ENCODE measurements at regions not wholly inside any gene's neighbourhood (a gene's known extent, or its start where the extent isn't known, plus 50 kb on each side); places are given as distances from the start of the nearest gene placed in this dataset.

- DNase-seq: no peak
- Histone ChIP-seq H3K9me3 (ENCODE audit: severe bottlenecking) (no peaks in the 10 kb centered on the region), H3K27me3 (ENCODE audit: insufficient read depth, low read depth, severe bottlenecking) (no peaks in the 10 kb centered on the region), H3K27ac (no peak overlapping the region), H3K36me3 (no peaks in the 10 kb centered on the region), H3K4me3 (ENCODE audit: low read depth, low read length) (no peak overlapping the region)
- no peak for TF ChIP-seq CTCF (IDR thresholded peaks at IDR 0.05; ENCODE audit: low read depth, low read length)
Measured at GRCh38 chr13:107580741-107581412, 634.5 kb downstream of the LIG4 start.

GRCh38 chr13:107576430-107576829 is 638.9 kb downstream of the LIG4 start:
- no peaks in the 10 kb centered on the region for H3K9me3 ChIP-seq (ENCODE audit: severe bottlenecking)
- H3K27ac ChIP-seq: no peak overlapping the region
- no peak overlapping the region for H3K4me3 ChIP-seq (ENCODE audit: low read depth, low read length)
- no peak for DNase-seq
- no peak for TF ChIP-seq CTCF (IDR thresholded peaks at IDR 0.05; ENCODE audit: low read depth, low read length)
- no peaks in the 10 kb centered on the region for H3K27me3 ChIP-seq (ENCODE audit: insufficient read depth, low read depth, severe bottlenecking)
- H3K36me3 ChIP-seq: no peaks in the 10 kb centered on the region

GRCh38 chr13:107574517-107575210 is 640.7 kb downstream of the LIG4 start:
- DNase-seq: no peak
- H3K4me3 ChIP-seq (ENCODE audit: low read depth, low read length): no peak overlapping the region
- no peak for TF ChIP-seq CTCF (IDR thresholded peaks at IDR 0.05; ENCODE audit: low read depth, low read length)
- H3K36me3 ChIP-seq: no peaks in the 10 kb centered on the region
- no peaks in the 10 kb centered on the region for H3K27me3 ChIP-seq (ENCODE audit: insufficient read depth, low read depth, severe bottlenecking)
- H3K9me3 ChIP-seq (ENCODE audit: severe bottlenecking): no peaks in the 10 kb centered on the region
- no peak overlapping the region for H3K27ac ChIP-seq

GRCh38 chr13:107573184-107573583 is 642.2 kb downstream of the LIG4 start:
- DNase-seq: no peak
- Histone ChIP-seq H3K4me3 (ENCODE audit: low read depth, low read length) (no peak overlapping the region), H3K36me3 (no peaks in the 10 kb centered on the region), H3K9me3 (ENCODE audit: severe bottlenecking) (no peaks in the 10 kb centered on the region), H3K27me3 (ENCODE audit: insufficient read depth, low read depth, severe bottlenecking) (no peaks in the 10 kb centered on the region), H3K27ac (no peak overlapping the region)
- no peak for TF ChIP-seq CTCF (IDR thresholded peaks at IDR 0.05; ENCODE audit: low read depth, low read length)

- Histone ChIP-seq H3K9me3 (ENCODE audit: severe bottlenecking) (no peaks in the 10 kb centered on the region), H3K4me3 (ENCODE audit: low read depth, low read length) (no peak overlapping the region), H3K36me3 (no peaks in the 10 kb centered on the region), H3K27me3 (ENCODE audit: insufficient read depth, low read depth, severe bottlenecking) (no peaks in the 10 kb centered on the region), H3K27ac (no peak overlapping the region)
- TF ChIP-seq CTCF (IDR thresholded peaks at IDR 0.05; ENCODE audit: low read depth, low read length): no peak
- DNase-seq: no peak
Measured at GRCh38 chr13:107572156-107572555, 643.2 kb downstream of the LIG4 start.

Data from WERI-Rb-1 (cell line).